HepG2 (cell line): ENCODE measurements at regions not wholly inside any gene's neighbourhood (a gene's known extent, or its start where the extent isn't known, plus 50 kb on each side); places are given as distances from the start of the nearest gene placed in this dataset.

Experiments used
- ATAC-seq: fragments of 200-7000 bp; cut with Tn5 transposase; 3 replicates; pipeline ENCODE4 v1.9.1; 2020; ENCODE audit warnings: mild to moderate bottlenecking, moderate library complexity
- BruUV-seq: library from RNA; stranded (reverse); fragments of 400-500 nt; replicated peaks from 2 replicates; lab custom pipeline; 2021; lab: Mats Ljungman, UMichigan
- CTCF ChIA-PET: fragments of 300-600 bp; formaldehyde crosslinking; extraction: SDS; loops from one replicate; lab custom pipeline; 2021; ENCODE audit warnings: low total read pairs, inconsistent platforms, low intra/inter-chr PET ratio; lab: Yijun Ruan, JAX
- POLR2A ChIA-PET: fragments of 350-600 bp; sonication (Branson Sonifier 250); formaldehyde crosslinking; loops from one replicate; lab custom pipeline; 2020; ENCODE audit warnings: antibody characterized with exemption, inconsistent platforms; lab: Yijun Ruan, JAX
- DNase-seq: peaks from one replicate; pipeline ENCODE4 v3.0.0-alpha.2; 2015; ENCODE audit warnings: low spot score
- FAIRE-seq: peaks from 3 replicates; lab custom pipeline; 2011; peaks lifted over from hg19 to GRCh38; lab: Jason Lieb, UNC
- H2AFZ ChIP-seq: one replicate; pipeline ENCODE4 v1.6.1; 2011; ENCODE audit warnings: low read length, inconsistent platforms
- H3K27ac ChIP-seq: fragments of 300-600 bp; 3 replicates; pipeline ENCODE4 v1.8.0; 2011; ENCODE audit warnings: mixed run types, mild to moderate bottlenecking, mixed read lengths, low read length, inconsistent platforms; ENCODE audit not compliant: insufficient read depth; ENCODE audit errors: extremely low read length
- H3K27me3 ChIP-seq, 2 experiments: fragments of 200-600 bp in 1 of 2; 2 replicates in 1 of 2; 3 replicates in 1 of 2; pipeline versions ENCODE4 v1.6.0 to v1.8.0; 2011; ENCODE audit warnings: low read length in 2 of 2, mild to moderate bottlenecking in 2 of 2, moderate library complexity in 2 of 2, inconsistent platforms in 1 of 2; ENCODE audit not compliant: insufficient read depth in 2 of 2, control insufficient read depth in 1 of 2
- H3K36me3 ChIP-seq, 2 experiments: fragments of 200-600 bp in 1 of 2; replicated peaks in 1 of 2; 2 replicates in 1 of 2; 3 replicates in 1 of 2; pipeline versions ENCODE4 v1.5.1 to v1.8.0; 2011; ENCODE audit warnings: low read length in 2 of 2, inconsistent platforms in 1 of 2; ENCODE audit not compliant: insufficient read depth in 2 of 2, control insufficient read depth in 1 of 2
- H3K4me1 ChIP-seq: 2 replicates; pipeline ENCODE4 v1.5.1; 2012; ENCODE audit warnings: low read length, inconsistent platforms; ENCODE audit not compliant: insufficient read depth
- H3K4me2 ChIP-seq: 2 replicates; pipeline ENCODE4 v1.6.0; 2011; ENCODE audit warnings: low read depth, low read length, inconsistent platforms
- H3K4me3 ChIP-seq, 3 experiments: fragments of 200-600 bp in 1 of 3; sonication (generic), shearing (Covaris generic) in 1 of 3; replicated peaks in 1 of 3; 2 replicates each; pipeline ENCODE4 v1.5.1; 2011 to 2016; ENCODE audit warnings: low read length in 3 of 3, inconsistent platforms in 2 of 3, low read depth in 2 of 3, mild to moderate bottlenecking in 2 of 3, control low read depth in 1 of 3, mixed read lengths in 1 of 3; ENCODE audit not compliant: insufficient read depth in 1 of 3
- H3K79me2 ChIP-seq: one replicate; pipeline ENCODE4 v1.6.1; 2011; ENCODE audit warnings: low read length, inconsistent platforms; ENCODE audit not compliant: insufficient read depth
- H3K9ac ChIP-seq: 2 replicates; pipeline ENCODE4 v1.6.0; 2011; ENCODE audit warnings: mild to moderate bottlenecking, low read depth, low read length, inconsistent platforms; ENCODE audit not compliant: insufficient read depth
- H3K9me3 ChIP-seq: 2 replicates; pipeline ENCODE4 v1.5.1; 2012; ENCODE audit warnings: mild to moderate bottlenecking, low read length
- H4K20me1 ChIP-seq: 2 replicates; pipeline ENCODE4 v1.6.0; 2011; ENCODE audit warnings: inconsistent platforms, mild to moderate bottlenecking, low read length, moderate library complexity; ENCODE audit not compliant: insufficient read depth
- CAMTA2 ChIP-seq: sonication (generic); formaldehyde crosslinking; IDR thresholded peaks from 2 replicates; pipeline ENCODE4 v1.4.0; 2020; ENCODE audit warnings: mild to moderate bottlenecking, missing genetic modification reagents, borderline replicate concordance
- ETV6 ChIP-seq: sonication (generic); formaldehyde crosslinking; conservative IDR thresholded peaks from 2 replicates; pipeline ENCODE4 v1.4.0; 2020; ENCODE audit warnings: missing genetic modification reagents
- GATAD2A ChIP-seq: IDR thresholded peaks from 2 replicates; pipeline ENCODE4 v1.6.1; 2016
- IRF2 ChIP-seq: IDR thresholded peaks from 2 replicates; pipeline ENCODE4 v1.6.1; 2018; ENCODE audit warnings: missing genetic modification reagents, missing compliant biosample characterization
- NAIF1 ChIP-seq: sonication (generic); formaldehyde crosslinking; IDR thresholded peaks from 2 replicates; pipeline ENCODE4 v1.5.0; 2020; ENCODE audit warnings: mild to moderate bottlenecking, missing genetic modification reagents, borderline replicate concordance
- SALL1 ChIP-seq: sonication (generic); formaldehyde crosslinking; IDR thresholded peaks from 2 replicates; pipeline ENCODE4 v1.8.0; 2022; ENCODE audit warnings: mild to moderate bottlenecking, missing genetic modification reagents
- SAP130 ChIP-seq: IDR thresholded peaks from 2 replicates; pipeline ENCODE4 v1.6.1; 2016; ENCODE audit warnings: low read depth
- U2AF2 ChIP-seq: fragments of 200-400 bp; formaldehyde crosslinking; IDR thresholded peaks from 2 replicates; pipeline ENCODE4 v1.6.1; 2017; ENCODE audit warnings: low read depth, mild to moderate bottlenecking, low read length
- ZBTB1 ChIP-seq: sonication (generic); formaldehyde crosslinking; IDR thresholded peaks from 2 replicates; pipeline ENCODE4 v1.4.0; 2020; ENCODE audit warnings: missing genetic modification reagents, borderline replicate concordance
- ZKSCAN1 ChIP-seq: fragments of 150-350 bp; IDR thresholded peaks from 2 replicates; pipeline ENCODE4 v1.6.1; 2014; ENCODE audit warnings: low read length
- ZMYM3 ChIP-seq: sonication (generic); formaldehyde crosslinking; IDR thresholded peaks from 2 replicates; pipeline ENCODE4 v1.5.1; 2020; ENCODE audit warnings: mild to moderate bottlenecking, missing genetic modification reagents
- ZNF446 ChIP-seq: sonication (generic); formaldehyde crosslinking; IDR thresholded peaks from 2 replicates; pipeline ENCODE4 v1.5.0; 2020; ENCODE audit warnings: mild to moderate bottlenecking, missing genetic modification reagents
- WGBS: methylation state at CpG from one replicate; pipeline ENCODE4 v1.1.6; 2017; ENCODE audit warnings: low lambda C conversion rate; 5-methylcytosine and 5-hydroxymethylcytosine counted together
- in situ Hi-C: cut with HindIII; loops from 2 replicates; pipeline ENCODE4 v1.10.0; 2017; ENCODE audit warnings: low pct_unique_long_range_greater_than_20kb; ENCODE audit not compliant: extremely low pct_ligation_motif_present
- intact Hi-C: fragments of 100-400 bp; cut with micrococcal nuclease; formaldehyde crosslinking; loops from one replicate; pipeline ENCODE4 v1.10.0; 2022; ENCODE audit not compliant: unreplicated experiment
- TF ChIP-seq, protein P1 (sequence below): sonication (generic); formaldehyde crosslinking; IDR thresholded peaks from 2 replicates; pipeline ENCODE4 v1.8.1; 2023; ENCODE audit warnings: mild to moderate bottlenecking, missing genetic modification reagents, borderline replicate concordance
- TF ChIP-seq, protein P2 (sequence below): sonication (generic); formaldehyde crosslinking; conservative IDR thresholded peaks from 2 replicates; pipeline ENCODE4 v1.4.0; 2020; ENCODE audit warnings: mild to moderate bottlenecking, missing genetic modification reagents, moderate library complexity

DNA sequence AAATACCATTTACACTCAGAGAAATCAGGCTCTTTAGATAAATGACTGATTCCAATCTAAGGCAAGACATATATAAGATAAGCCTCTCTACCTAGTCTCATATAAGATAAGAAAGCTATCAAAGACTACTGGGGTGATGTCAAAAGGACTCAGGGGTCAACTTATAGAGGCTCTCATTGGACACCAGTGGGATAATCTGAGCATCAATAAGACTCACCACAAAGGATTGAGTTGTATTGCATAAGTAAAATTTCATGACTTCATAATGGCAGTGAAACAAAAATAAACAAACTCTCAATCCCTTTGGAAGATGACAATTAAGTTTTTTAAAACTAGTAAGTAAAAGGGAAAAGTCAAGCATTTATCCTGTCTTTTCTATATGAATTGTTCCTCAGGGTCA, 317.8 kb downstream of the SHQ1 start:
- TF ChIP-seq ZNF446 (CRISPR knock-in tag) (no peak), U2AF2 (no peak), ETV6 (CRISPR knock-in tag) (no peak), CAMTA2 (CRISPR knock-in tag) (no peak), NAIF1 (CRISPR knock-in tag) (no peak), IRF2 (CRISPR knock-in tag) (no peak), ZBTB1 (CRISPR knock-in tag) (no peak)
- TF ChIP-seq, protein P1, sequence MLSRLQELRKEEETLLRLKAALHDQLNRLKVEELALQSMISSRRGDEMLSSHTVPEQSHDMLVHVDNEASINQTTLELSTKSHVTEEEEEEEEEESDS (CRISPR knock-in tag) = no peak
- Histone ChIP-seq H3K36me3 (no peaks in the 10 kb centered on the region), H3K27ac (no peak overlapping the region), H4K20me1 (no peaks in the 10 kb centered on the region), H3K9me3 (no peaks in the 10 kb centered on the region), H3K27me3 (no peaks in the 10 kb centered on the region), H3K4me1 (peaks cover 17% of the 10 kb centered on the region), H3K9ac (no peak overlapping the region), H3K4me3 (no peak overlapping the region), H3K79me2 (no peaks in the 10 kb centered on the region), H3K4me2 (no peak overlapping the region), H2AFZ (no peak overlapping the region)
- DNase-seq = no peak
- no peak for FAIRE-seq
- no peak for ATAC-seq
- in situ Hi-C loops (no loop called here), intact Hi-C loops (no loop called here)
- ChIA-PET CTCF (no interaction called here), POLR2A (no interaction called here)
- BruUV-seq = no TSS peak

DNA sequence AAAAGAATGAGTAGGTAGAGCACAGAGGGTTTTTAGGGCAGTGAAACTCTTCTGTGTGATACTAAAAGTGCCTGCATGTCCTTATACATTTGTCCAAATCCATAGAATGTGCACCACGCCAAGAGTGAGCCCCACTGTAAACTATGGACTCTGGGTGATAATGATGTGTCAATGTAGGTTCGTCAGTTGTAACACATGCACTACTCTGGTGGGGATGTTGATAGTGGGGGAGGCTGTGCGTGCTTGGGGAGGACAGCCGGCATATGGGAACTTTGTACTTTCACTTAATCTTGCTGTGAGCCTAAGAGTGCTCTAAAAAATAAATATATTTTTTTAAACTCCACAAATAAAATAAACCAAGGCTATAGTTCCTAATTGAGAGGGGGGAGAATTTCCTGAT, 319.2 kb downstream of the SHQ1 start:
- Histone ChIP-seq H4K20me1 (no peaks in the 10 kb centered on the region), H3K9ac (no peak overlapping the region), H3K79me2 (no peaks in the 10 kb centered on the region), H2AFZ (no peak overlapping the region), H3K36me3 (no peaks in the 10 kb centered on the region), H3K4me2 (peak overlapping the region; percentile 59), H3K27ac (no peak overlapping the region), H3K4me3 (no peak overlapping the region; a peak in 1 of 6 replicates), H3K9me3 (no peaks in the 10 kb centered on the region), H3K27me3 (no peaks in the 10 kb centered on the region), H3K4me1 (peaks cover 17% of the 10 kb centered on the region)
- 3% methylated on average over 4 of the region's 4 CpGs for WGBS
- ATAC-seq (peak; percentile 86), DNase-seq (peak; percentile 39), FAIRE-seq (peak; percentile 26)
- intact Hi-C loops (no loop called here), in situ Hi-C loops (no loop called here)
- CTCF ChIA-PET = no interaction called here
- no TSS peak for BruUV-seq
- POLR2A ChIA-PET = no interaction called here
- TF ChIP-seq SAP130 (CRISPR knock-in tag) (peak; percentile 38; the same call in 1 of the 2 replicates), ZKSCAN1 (no peak), ZMYM3 (CRISPR knock-in tag) (0 out of 2 replicates have a peak, but pooled peaks have one; percentile 11), GATAD2A (CRISPR knock-in tag) (0 out of 2 replicates have a peak, but pooled peaks have one; percentile 21), SALL1 (CRISPR knock-in tag) (peak; percentile 34; the same call in 1 of the 2 replicates)
- TF ChIP-seq, protein P2, sequence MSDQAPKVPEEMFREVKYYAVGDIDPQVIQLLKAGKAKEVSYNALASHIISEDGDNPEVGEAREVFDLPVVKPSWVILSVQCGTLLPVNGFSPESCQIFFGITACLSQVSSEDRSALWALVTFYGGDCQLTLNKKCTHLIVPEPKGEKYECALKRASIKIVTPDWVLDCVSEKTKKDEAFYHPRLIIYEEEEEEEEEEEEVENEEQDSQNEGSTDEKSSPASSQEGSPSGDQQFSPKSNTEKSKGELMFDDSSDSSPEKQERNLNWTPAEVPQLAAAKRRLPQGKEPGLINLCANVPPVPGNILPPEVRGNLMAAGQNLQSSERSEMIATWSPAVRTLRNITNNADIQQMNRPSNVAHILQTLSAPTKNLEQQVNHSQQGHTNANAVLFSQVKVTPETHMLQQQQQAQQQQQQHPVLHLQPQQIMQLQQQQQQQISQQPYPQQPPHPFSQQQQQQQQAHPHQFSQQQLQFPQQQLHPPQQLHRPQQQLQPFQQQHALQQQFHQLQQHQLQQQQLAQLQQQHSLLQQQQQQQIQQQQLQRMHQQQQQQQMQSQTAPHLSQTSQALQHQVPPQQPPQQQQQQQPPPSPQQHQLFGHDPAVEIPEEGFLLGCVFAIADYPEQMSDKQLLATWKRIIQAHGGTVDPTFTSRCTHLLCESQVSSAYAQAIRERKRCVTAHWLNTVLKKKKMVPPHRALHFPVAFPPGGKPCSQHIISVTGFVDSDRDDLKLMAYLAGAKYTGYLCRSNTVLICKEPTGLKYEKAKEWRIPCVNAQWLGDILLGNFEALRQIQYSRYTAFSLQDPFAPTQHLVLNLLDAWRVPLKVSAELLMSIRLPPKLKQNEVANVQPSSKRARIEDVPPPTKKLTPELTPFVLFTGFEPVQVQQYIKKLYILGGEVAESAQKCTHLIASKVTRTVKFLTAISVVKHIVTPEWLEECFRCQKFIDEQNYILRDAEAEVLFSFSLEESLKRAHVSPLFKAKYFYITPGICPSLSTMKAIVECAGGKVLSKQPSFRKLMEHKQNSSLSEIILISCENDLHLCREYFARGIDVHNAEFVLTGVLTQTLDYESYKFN = peak; percentile 33; the same call in 1 of the 2 replicates
